HuH-7 (cell line): ENCODE measurements at regions not wholly inside any gene's neighbourhood (a gene's known extent, or its start where the extent isn't known, plus 50 kb on each side); places are given as distances from the start of the nearest gene placed in this dataset.
"Not testable (repeated sequence)": the region's sequence is repeated elsewhere in the genome, so short reads cannot be mapped to it uniquely, and the experiment has no call there.

Experiments
- DNase-seq: peaks from one replicate; pipeline ENCODE4 v3.0.0; 2011; ENCODE audit warnings: low spot score

DNA sequence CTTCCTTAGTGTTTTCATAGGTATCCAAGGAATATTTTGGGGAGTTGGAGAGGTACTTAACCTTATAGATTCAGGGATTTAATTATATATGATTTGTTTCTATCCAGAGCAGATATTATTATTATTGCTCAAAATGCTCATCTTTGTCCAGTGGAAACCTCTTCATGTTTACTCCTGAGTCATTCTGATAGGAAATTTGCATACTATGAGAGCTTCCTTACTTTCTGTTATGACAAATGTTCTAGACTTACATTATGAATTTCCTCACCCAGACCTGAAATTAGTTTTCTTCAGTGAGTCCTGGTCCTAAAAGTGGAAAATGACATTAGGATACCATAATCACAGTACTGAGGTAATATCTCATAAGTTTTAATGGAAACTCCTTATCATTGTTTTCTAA, 57.5 kb upstream of the PLPPR5 start:
- DNase-seq: no peak

DNA sequence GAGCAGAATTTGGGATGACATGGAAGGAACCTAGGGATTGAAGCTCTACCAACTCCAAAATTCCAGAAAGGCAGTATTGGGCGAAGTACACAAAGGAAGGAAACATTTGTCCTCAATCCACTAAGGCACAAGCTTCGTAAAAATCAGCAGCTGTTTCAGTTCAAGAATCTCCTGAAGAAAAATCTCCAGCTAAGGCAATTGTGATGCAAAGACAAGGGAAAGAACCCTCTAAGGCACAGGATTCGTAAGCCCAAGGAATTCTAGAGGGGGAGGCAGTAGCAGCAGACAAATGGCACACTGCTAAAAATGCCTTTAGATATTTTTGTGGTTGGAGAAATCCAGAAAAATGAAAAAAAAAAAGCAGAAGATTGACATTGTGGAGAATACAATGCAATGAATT, 64.5 kb upstream of the PLPPR5 start:
- no peak for DNase-seq

DNA sequence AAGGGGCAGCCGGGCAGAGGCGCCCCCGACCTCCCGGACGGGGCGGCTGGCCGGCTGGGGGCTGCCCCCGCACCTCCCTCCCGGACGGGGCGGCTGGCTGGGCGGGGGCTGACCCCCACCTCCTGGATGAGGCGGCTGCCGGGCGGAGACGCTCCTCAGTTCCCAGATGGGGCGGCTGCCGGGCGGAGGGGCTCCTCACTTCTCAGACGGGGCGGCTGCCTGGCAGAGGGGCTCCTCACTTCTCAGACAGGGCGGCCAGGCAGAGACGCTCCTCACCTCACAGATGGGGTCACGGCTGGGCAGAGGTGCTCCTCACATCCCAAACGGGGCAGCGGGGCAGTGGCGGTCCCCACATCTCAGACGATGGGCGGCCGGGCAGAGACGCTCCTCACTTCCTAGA, 73.9 kb upstream of the PLPPR5 start:
- not testable (repeated sequence) for DNase-seq

DNA sequence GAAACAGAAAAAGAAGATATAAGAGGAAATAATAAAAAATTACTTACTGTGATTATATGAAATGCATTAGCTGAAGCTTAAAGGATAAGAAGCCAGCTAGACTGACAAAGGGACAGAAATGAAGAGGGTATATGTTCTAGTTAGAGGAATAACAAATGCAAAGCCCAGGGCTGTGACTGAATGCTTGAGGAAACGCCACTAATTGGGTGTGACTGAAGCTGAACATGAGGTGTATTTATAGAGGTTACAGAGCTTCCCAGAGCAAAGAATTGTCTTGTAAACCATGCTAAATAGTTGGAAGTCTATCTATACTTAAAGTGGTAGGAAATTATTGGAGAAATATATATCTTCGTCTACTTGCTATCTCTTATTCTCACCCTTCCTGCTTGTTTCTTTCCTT, 77.7 kb upstream of the PLPPR5 start:
- DNase-seq: no peak

DNA sequence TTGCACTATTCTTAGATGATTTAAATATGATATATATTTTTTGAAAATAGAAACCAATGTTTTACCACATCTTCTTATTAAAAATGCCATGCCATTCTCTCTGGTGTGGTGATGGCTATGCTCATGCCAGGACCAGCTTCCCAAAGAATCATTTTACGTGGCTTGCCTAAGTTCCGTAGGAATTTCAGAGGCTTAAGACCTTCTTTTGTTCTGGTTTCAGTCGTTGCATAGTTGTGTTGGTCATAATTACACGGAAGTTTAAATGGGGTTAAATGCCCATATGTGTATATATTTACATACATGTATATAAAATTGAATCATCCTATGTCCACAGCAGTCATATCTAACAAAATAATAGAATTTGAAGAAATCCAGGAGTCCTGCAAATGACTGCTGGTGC, 78.7 kb upstream of the PLPPR5 start:
- DNase-seq: no peak

DNA sequence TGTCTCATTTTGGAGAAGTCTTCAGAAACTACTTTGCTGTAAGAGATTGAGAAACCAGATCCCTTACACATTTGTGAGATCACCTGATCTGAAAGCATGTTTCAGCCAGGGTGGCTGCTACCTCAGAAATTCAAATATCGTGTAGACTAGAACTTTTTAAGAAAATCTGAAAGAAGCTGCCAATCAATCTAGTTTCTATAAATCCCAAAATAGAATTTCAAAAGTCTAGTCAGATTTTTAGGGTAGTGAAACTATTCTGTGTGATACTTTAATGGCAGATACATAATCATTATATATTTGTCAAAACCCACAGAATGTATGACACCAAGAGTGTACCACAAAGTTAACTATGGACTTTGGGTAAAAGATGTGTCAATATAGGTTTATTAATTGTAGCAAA, 79.9 kb upstream of the PLPPR5 start:
- DNase-seq: no peak

DNA sequence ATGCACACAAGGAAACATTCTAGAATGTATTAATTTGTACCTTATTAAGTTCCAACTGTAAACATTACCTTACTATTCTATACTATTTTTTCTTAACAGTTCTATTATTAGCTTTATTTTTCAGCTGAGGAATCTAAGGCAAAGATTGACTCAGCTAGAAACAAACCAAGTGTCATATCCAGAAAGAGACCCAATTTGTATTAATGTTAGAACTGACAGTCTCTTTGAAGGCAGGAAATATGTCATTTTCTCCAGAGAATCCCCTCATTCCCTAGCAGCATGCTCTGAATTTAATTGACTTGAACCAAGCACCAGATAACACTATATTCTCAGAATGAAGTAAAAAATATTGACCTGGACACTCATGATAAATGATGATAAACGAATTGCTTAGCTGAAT, 81.4 kb upstream of the PLPPR5 start:
- no peak for DNase-seq

DNA sequence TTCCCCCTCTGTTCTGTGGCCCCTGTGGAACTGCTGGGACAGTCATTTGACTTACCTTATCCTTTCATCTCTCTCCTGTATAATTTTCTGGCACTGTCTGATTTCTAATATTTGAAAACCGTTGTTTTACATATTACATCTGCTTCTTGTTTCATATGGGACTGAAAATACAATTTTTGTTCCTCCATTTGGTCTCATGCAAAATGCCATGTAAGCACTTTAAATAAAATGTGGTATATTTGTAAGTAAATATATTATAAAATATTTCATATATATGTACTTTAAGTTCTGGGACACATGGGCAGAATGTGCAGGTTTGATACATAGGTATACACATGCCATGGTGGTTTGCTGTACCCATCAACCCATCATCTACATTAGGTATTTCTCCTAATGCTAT, 93.9 kb upstream of the PLPPR5 start:
- DNase-seq: no peak

DNA sequence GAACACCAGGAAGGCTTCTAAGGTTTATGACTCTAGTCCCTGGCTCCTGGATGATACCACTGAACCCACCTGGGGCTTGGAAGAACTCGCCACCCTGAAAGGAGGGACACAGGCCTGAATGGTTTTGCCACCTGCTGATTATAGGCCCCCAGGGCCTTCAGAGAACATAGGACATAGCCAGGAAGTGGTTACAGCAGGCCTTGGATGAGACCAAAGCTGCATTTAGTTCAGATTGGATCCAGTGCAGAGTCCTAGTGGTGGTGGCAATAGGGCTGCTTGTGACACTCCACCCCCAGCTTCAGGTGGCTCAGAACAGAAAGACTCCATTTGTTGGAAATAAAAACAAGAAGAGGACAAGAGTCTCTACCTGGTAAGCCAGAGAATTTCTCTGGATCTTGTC, 101.6 kb upstream of the PLPPR5 start:
- DNase-seq: no peak

DNA sequence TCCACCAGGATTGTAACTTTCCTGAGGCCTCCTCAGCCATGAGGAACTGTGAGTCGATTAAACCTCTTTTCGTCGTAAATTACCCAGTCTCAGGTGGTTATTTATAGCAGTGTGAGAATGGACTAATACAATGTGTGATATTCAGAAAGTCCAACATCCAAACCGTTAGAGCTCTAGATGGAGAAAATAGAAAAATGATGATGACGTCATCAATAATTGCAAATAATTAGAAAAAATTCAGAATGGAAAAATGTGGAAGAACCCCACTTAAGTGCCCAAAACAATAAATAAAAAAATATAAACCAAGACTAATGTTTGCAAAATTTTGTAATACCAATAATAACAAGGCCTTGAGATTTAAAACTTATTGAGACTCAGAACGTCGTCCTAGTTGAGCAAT, 103.0 kb upstream of the PLPPR5 start:
- DNase-seq: no peak

DNA sequence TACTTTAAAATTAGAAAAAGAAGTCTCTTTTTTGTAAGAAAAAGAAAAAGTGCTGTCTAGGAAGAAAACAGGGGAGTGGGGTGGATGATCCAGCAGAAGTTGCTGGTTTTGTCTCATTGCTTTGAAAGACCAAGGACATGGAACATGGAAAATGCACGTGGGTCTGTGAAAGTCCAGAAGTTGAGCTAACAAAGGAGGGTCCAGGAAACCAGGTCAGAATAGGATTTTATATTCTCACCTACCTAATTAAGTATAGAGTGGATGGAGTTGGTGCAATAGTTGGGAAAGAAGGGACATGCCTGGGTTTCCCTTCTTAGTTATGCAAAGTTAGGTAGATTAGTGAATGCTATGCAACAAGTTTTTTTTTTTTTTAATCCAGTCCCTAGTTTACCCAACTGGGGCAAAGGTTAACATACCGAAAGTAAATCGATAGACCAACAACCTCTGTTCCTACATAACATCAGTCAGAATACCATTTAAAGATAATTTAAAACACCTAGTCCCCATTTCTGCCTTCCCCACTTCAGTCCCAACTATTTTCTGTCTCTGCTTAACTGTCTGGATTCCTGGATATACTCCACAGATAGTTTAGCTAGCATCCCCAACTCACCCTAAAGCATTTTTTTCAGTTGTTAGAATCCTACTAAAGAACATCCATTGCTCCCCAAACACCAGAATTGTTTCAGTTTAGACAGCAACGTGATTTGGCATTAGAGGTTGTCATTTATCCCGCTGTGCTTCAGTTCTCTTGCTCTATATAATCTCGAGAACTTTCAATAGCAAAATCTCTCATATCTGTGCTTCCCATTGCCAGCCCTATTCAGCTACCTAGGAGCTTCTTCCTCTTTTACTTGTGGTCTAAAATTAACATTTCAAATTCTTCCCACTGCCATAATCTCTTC, 105.7 kb upstream of the PLPPR5 start:
- no peak for DNase-seq

DNA sequence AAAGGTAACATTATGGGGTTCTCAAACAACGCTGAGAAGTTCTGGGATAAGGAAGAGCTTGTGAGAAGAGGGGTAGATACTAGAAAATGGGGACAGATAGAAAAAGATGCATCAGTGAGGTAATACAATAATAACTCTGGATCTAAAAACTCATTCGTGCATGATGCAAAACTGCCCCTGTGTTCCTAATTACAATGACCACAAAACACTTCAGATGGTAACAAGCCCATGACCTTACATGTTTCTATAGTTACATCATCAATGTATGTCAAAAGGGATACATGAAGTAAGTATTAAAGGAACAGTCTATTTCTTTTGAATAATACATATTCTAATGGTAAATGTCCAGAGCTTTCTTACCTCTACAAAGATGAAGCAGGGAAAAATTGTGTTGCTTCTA, 110.6 kb upstream of the PLPPR5 start:
- DNase-seq: no peak

DNA sequence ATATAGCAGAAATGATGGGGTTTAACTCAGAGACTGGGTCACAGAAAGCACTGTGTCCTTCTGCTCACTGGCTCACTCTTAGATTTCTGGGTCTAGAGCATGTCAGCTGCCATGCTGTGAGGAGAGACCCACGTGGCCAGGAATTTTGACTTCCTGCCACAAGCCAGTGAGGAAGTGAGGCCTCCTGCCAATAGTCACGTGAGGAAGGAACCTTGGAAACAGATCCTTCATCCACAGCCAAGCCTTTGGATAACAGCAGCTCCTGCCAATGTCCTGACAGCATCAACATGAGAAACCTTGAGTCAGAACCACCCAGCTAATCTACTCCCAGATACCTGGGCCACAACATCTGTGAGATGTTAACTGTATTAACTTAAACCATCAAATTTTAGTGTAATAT, 114.5 kb upstream of the PLPPR5 start:
- no peak for DNase-seq

DNA sequence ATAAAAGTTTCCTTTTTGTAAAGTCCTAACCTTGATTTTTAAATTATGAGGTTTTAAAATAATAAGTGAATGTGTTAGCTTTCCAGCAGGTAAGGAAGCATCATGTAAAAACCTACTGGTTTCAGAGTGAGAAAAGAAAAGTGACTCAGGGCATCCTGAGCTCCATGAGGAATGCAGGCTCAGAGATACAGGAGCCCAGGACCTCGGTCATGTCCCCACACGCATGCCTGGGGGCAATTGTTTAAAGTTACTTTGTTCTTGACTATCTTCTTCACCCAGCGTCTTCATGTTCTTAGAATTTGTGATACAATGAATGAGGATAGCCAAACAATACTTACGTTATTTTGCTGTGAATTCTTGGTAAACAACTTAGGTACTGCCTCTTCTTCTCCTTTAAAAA, 117.4 kb upstream of the PLPPR5 start:
- DNase-seq: no peak

DNA sequence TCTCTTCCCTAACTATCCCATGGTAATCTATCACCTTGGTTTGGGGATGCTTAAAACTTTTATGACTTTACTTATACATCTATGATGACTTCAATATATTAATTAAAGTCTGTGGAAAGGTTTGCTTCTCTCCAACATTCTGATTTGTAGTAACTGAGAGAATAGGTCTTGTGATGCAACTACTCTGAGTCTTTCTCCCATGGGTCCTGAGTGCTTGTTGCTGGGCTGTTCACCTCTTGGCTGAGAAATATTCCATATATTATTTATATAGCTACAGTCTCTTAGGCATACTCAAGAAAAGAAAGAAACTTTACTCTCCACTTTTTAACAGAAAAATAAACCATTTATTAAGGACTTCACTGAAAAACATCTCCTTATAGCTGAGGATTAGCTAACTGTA, 119.3 kb upstream of the PLPPR5 start:
- no peak for DNase-seq

DNA sequence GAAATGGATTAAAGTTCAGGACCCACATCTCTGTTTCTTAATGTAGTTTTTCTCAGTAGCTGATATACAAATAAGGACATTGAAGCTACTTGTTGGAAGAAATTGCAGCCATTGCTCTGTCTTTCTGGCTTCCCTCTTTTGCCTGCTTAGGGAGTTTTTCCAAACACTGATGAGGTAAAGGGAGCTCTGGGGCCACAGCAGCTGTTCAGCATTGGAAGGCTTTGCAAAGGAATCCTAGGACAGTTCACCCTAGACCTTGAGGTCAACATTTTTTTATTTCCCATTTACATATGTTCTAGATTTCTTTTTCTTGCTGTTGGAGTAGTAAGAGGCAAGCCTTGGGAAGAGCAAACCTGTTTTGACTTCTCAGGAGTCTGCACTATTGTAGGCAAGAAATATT, 126.9 kb upstream of the PLPPR5 start:
- DNase-seq: no peak

DNA sequence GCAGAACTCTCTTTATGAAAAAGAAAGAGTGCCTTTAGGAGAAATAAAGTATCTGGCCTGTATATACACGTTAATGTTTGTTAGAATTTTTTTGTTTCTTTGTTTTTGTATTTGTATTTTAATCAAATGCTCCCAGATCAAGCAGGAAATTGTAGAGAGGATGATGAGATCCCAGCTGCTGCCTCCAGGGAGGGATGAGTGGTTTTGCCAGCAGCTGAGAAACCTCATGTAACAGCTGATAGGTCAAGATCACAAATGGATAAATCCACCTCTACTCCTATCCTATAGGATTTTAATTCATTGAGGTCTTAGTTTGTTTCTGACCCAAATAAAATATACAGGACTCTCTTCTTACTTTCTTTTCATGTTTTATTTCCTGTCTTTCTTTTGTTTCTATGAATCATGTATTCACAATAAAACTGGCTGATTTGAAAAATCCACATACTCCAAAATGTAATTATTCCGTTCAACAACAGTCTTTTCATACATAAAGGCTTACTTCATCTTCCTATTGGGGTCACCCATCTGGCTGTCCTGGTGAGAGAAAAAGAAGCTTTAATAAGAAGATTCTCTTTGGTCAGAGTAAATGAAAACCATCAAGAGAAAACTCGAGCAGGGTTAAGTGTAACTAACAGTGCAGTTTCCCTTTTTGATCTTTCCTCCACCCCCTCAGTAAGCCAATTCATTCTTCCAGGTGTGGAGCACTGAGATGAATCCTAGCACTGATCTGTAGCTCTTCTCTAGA, 129.3 kb upstream of the PLPPR5 start:
- DNase-seq: no peak

DNA sequence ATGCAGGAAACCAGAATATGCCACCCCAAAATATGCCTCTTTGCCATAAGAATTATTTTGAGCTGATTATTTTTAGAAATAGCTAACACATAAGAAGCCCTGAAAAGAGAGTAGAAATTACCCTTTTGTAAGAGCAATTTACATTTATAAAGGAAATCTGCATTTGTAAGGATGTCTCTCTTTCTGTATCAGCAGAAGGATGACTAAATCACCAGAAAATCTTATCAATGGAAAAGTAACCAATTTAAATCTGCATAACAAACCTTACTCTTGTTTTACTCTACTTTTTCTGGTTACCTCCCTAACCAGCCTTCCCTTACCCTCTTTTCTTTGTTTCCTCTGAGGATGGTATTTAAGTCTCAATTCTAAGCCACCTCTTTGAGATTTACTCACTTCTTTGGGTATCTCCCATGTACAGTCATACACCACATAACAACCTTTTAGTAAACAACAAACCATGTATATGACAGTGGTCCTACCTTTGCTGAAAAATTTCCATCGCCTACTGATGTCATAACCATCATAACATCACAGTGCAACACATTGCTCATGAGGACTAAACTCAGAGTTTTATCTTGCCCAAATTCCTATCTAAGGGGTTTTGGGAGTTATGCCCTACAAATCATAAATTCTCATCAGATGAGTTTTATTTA, 126.6 kb upstream of the PLPPR4 start:
- no peak for DNase-seq

DNA sequence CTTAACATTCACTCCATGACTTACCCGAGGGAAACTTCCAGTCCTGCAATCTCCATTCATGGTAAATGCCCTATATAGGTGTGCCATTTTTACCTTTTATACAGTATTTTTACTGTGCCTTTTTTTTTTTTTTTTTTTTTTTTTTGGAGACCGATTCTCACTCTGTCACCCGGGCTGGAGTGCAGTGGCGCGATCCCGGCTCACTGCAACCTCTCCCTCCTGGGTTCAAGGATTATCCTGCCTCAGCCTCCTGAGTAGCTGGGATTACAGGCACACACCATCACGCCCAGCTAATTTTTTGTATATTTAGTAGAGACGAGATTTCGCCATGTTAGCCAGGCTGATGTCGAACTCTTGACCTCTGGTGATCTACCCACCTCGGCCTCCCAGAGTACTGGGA, 124.4 kb upstream of the PLPPR4 start:
- DNase-seq: no peak

DNA sequence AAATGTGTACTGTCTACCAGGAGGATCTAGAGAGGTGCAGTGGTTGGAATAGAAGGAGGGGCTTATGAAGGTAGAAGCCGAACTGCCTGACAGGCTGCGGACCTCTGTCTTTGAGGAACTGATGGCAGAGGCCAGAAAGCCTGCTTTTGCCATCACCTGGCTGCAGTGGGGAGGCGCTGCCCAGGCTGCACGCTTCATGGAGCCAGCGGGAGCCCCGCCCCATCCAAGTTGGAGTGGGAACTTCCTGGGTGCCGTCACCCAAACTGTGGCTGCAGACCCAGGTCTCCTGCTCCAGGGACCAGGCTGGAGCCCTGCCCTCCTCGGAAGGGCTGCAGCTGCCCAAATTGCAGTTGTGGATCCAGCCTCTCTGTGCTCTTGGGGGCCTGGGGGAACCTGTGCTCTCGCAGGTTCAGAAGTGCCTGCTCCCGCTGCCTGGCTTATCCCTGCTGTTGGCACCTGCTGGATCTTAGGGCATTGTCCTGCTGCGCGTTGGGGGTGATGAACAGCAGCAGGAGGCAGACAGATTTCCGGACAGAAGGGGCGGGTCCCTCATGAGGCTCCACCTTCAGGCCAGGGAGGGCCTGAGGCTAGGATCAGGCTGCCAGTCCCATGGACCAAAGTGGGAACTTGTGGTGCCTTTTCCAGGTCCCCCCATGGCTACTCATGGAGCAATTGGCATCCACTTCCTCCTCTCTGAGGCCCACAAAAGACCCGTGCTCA, 118.0 kb upstream of the PLPPR4 start:
- DNase-seq: no peak

DNA sequence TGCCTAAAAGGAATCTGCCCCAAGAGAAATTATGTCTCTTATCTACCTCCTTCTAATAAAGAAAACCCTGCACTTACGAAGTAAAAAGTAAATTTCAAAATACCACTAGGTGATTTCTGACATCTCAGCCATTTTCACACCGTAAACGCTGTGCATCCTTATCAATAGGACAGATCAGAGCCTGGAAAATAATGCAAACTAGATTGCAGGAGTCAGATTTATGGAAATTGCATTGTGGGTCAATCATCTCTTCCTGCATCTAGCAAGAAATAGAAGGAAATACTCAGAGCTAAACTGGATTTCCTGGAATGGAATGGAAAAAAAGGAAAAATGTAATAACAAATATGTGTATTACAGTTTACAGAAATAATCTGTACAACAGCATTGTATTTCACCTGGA, 114.3 kb upstream of the PLPPR4 start:
- DNase-seq: no peak

DNA sequence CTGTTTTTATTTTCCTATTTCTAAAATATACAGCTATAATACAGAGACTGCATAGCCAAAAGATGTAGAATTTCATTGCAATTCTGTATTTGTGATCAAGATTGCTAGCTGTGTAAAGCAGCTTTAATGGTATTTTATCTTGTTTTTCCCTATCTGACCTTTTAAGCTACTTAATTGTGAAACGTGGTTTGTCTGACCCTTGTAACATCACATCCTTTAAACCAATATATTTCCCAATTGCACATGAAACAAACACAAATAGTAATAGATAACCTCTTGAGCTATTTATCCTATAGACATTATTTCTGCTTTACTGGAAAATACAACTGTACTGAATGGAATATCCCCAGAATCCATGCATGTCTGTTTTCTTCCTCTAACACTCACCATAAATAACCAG, 112.2 kb upstream of the PLPPR4 start:
- no peak for DNase-seq
